ENCODE measurements at regions not wholly inside any gene's neighbourhood (a gene's known extent, or its start where the extent isn't known, plus 50 kb on each side); places are given as distances from the start of the nearest gene placed in this dataset.

GRCh38 chr3:14590569-14590968 lies 50.4 kb upstream of the GRIP2 start:
- no peak for DNase-seq

DNA sequence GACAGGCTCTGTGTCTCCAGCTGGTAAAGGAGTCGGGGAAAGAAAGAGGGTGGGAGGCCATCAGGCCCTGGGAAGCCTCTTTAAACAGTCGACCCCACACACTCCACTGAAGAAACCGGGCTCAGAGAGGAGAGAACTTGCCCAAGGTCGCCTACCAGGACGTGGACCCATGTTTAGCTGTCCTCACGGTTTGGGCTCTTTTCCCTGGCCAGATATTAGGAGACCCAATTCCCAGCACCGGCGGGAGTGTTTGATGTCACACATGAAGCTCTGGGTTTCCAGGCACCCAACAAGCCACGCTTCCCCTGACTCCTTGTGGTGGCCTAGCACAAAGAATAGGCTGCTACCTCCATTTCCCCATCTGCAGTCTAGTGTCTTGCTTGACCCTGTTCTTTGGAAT lies 52.2 kb upstream of the GRIP2 start:
- no peak for DNase-seq

- no peak for DNase-seq
Measured at GRCh38 chr3:14592836-14593235, 52.7 kb upstream of the GRIP2 start.

- no peak for DNase-seq
Measured at GRCh38 chr3:14594234-14594633, 54.1 kb upstream of the GRIP2 start.

GRCh38 chr3:14595561-14595960 lies 55.4 kb upstream of the GRIP2 start:
- DNase-seq = no peak

- DNase-seq = no peak
Measured at GRCh38 chr3:14597266-14597665, 54.3 kb upstream of the CCDC174 start.

DNA sequence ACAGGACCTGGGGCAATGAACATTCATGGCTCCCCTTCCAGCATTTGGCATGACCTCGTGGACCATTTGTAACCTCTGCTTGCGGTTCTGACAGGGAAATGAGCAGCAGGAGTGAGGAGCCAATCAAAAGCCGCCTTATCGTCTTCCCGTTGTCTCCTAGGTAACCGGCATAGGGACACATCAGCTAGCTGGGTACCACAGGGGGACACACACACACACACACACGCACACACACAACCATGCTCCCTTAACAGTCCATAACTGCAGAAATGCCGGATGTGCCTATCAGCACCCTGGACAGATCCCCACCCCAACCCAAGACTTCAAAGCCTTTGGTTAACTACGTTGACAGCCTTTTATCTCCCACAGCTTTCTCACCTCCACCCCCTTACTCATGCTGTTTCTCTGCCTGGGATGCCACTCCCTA lies 53.4 kb upstream of the CCDC174 start:
- peak; percentile 40 for DNase-seq

- no peak for DNase-seq
Measured at GRCh38 chr3:14599488-14599887, 52.1 kb upstream of the CCDC174 start.

- no peak for DNase-seq
Measured at GRCh38 chr3:14600075-14600474, 51.5 kb upstream of the CCDC174 start.

DNA sequence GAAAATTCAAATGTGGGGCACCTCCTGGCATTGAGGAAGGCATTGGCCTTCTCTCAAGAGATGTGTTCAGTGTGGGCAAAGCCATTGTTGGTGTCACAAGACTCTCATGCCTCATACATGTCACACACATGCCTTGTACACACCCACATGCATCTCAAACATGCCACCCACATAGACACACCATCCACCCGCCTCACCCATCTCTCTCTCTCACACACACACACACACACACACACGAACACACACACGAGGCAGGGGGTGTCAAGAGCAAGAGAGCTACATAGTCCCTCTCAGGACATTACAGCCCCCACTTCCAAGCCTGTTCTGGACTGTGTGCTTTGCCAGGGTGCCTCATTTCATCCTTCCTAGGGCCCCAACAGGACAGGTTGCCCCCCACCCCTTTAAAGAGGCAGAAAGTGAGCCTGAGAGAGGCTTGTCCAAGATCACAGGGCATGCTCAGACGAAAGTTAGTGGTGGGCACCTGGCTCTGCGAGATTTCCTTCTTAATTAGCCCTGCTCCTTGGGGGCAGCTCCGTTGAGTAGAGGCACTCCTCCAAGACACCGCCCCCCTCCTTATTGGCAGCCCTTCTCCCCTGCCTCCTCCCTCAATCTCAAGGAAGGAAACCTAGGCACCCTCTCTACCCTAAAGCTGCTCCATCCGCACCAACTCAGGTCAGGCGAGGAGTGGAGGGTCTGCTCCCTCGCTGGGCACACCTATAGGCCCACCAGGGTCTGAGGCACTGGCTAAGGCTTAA lies 50.5 kb upstream of the CCDC174 start:
- no peak for DNase-seq

GRCh38 chr3:14601692-14602005 lies 49.9 kb upstream of the CCDC174 start:
- no peak for DNase-seq

All from COR-L47 (cell line).